GM19397 (cell line): ENCODE measurements at regions not wholly inside any gene's neighbourhood (a gene's known extent, or its start where the extent isn't known, plus 50 kb on each side); places are given as distances from the start of the nearest gene placed in this dataset.
"Not testable (repeated sequence)": the region's sequence is repeated elsewhere in the genome, so short reads cannot be mapped to it uniquely, and the experiment has no call there.

ENCODE experiments used
- ATAC-seq: cut with Tn5 transposase; IDR thresholded peaks from one replicate; pipeline ENCODE4 v1.9.1; 2021; ENCODE audit warnings: mild to moderate bottlenecking, moderate library complexity; ENCODE audit not compliant: unreplicated experiment

GRCh38 chr2:82498777-82499443, 1960.2 kb downstream of the SUCLG1 start:
- ATAC-seq = no peak

- no peak for ATAC-seq
Measured at GRCh38 chr2:82494739-82495138, 1964.3 kb downstream of the SUCLG1 start.

GRCh38 chr2:82491591-82491990, 1967.5 kb downstream of the SUCLG1 start:
- ATAC-seq = no peak

- no peak for ATAC-seq
Measured at GRCh38 chr2:82487354-82487753, 1971.7 kb downstream of the SUCLG1 start.

GRCh38 chr2:82485701-82486100, 1973.4 kb downstream of the SUCLG1 start:
- no peak for ATAC-seq

GRCh38 chr2:82481207-82481606, 1977.9 kb downstream of the SUCLG1 start:
- no peak for ATAC-seq

- no peak for ATAC-seq
Measured at GRCh38 chr2:82478641-82479040, 1980.4 kb downstream of the SUCLG1 start.

- no peak for ATAC-seq
Measured at GRCh38 chr2:82476094-82476493, 1983.0 kb downstream of the SUCLG1 start.

GRCh38 chr2:82428251-82428650, 2030.8 kb downstream of the SUCLG1 start:
- no peak for ATAC-seq

- no peak for ATAC-seq
Measured at GRCh38 chr2:82412021-82412420, 2047.1 kb downstream of the SUCLG1 start.

GRCh38 chr2:82411071-82411470, 2048.0 kb downstream of the SUCLG1 start:
- ATAC-seq = no peak

- ATAC-seq = no peak
Measured at GRCh38 chr2:82395531-82395930, 2063.5 kb downstream of the SUCLG1 start.

GRCh38 chr2:82391386-82391785, 2067.7 kb downstream of the SUCLG1 start:
- no peak for ATAC-seq

GRCh38 chr2:82355622-82356021, 2051.1 kb upstream of the LRRTM1 start:
- ATAC-seq = no peak

- ATAC-seq = no peak
Measured at GRCh38 chr2:82345910-82346309, 2041.4 kb upstream of the LRRTM1 start.

- no peak for ATAC-seq
Measured at GRCh38 chr2:82344670-82345069, 2040.1 kb upstream of the LRRTM1 start.

GRCh38 chr2:82342356-82342755, 2037.8 kb upstream of the LRRTM1 start:
- ATAC-seq = no peak

GRCh38 chr2:82340578-82341053, 2036.1 kb upstream of the LRRTM1 start:
- ATAC-seq = no peak

- no peak for ATAC-seq
Measured at GRCh38 chr2:82339805-82340204, 2035.3 kb upstream of the LRRTM1 start.

GRCh38 chr2:82333697-82334096, 2029.1 kb upstream of the LRRTM1 start:
- no peak for ATAC-seq

GRCh38 chr2:82330155-82330554, 2025.6 kb upstream of the LRRTM1 start:
- ATAC-seq = no peak

GRCh38 chr2:82326180-82326767, 2021.7 kb upstream of the LRRTM1 start:
- not testable (repeated sequence) for ATAC-seq

- ATAC-seq = no peak
Measured at GRCh38 chr2:82320296-82320695, 2015.7 kb upstream of the LRRTM1 start.
